ENCODE measurements at regions not wholly inside any gene's neighbourhood (a gene's known extent, or its start where the extent isn't known, plus 50 kb on each side); places are given as distances from the start of the nearest gene placed in this dataset.

- peak; percentile 45 for FAIRE-seq
Observed at GRCh38 chr6:22455378-22455777, 114.0 kb upstream of the HDGFL1 start.

GRCh38 chr6:22457996-22458395 lies 111.4 kb upstream of the HDGFL1 start:
- no peak for FAIRE-seq

More at GRCh38 chr6:22455378-22455777, 114.0 kb upstream of the HDGFL1 start:
- H3K27me3 ChIP-seq (ENCODE audit: control insufficient read depth, insufficient read depth, low read length), result no peaks in the 10 kb centered on the region
- no peaks in the 10 kb centered on the region for H3K9me3 ChIP-seq (ENCODE audit: control insufficient read depth in 2 of 3, insufficient read depth in 1 of 3, low read length in 3 of 3)
- H3K4me3 ChIP-seq (ENCODE audit: low read length in 3 of 3), result no peak overlapping the region
- intact Hi-C loops (cut with DNase I), result no loop called here
- no peak overlapping the region for H3K27ac ChIP-seq (ENCODE audit: low read depth in 2 of 2, low read length in 2 of 2)
- no peak overlapping the region for H3K9ac ChIP-seq (ENCODE audit: low read length in 3 of 3)
- no peaks in the 10 kb centered on the region for H3K36me3 ChIP-seq (ENCODE audit: control insufficient read depth in 2 of 3, insufficient read depth in 3 of 3, low read length in 3 of 3)
- DNase-seq, result no peak
- TF ChIP-seq CTCF (IDR thresholded peaks at IDR 0.05; ENCODE audit: borderline replicate concordance, extremely low read depth, insufficient read depth), result no peak
- no peaks in the 10 kb centered on the region for H3K4me1 ChIP-seq (ENCODE audit: control insufficient read depth in 2 of 3, insufficient read depth in 2 of 3, low read depth in 1 of 3, low read length in 3 of 3)

GRCh38 chr6:22466665-22467245 lies 102.6 kb upstream of the HDGFL1 start:
- FAIRE-seq, result no peak
- no peaks in the 10 kb centered on the region for H3K27me3 ChIP-seq (ENCODE audit: control insufficient read depth, insufficient read depth, low read length)
- H3K9ac ChIP-seq (ENCODE audit: low read length in 3 of 3), result no peak overlapping the region
- no peak for DNase-seq
- no peak overlapping the region for H3K27ac ChIP-seq (ENCODE audit: low read depth in 2 of 2, low read length in 2 of 2)
- TF ChIP-seq CTCF (IDR thresholded peaks at IDR 0.05; ENCODE audit: borderline replicate concordance, extremely low read depth, insufficient read depth), result no peak
- H3K4me1 ChIP-seq (ENCODE audit: control insufficient read depth in 2 of 3, insufficient read depth in 2 of 3, low read depth in 1 of 3, low read length in 3 of 3), result peaks cover 0 to 4% (median 3%) of the 10 kb centered on the region in 3 donors
- no peaks in the 10 kb centered on the region for H3K36me3 ChIP-seq (ENCODE audit: control insufficient read depth in 2 of 3, insufficient read depth in 3 of 3, low read length in 3 of 3)
- intact Hi-C loops (cut with DNase I), result no loop called here
- H3K4me3 ChIP-seq (ENCODE audit: low read length in 3 of 3), result no peak overlapping the region
- no peaks in the 10 kb centered on the region for H3K9me3 ChIP-seq (ENCODE audit: control insufficient read depth in 2 of 3, insufficient read depth in 1 of 3, low read length in 3 of 3)

More at GRCh38 chr6:22457996-22458395, 111.4 kb upstream of the HDGFL1 start:
- no peak for DNase-seq
- no peak overlapping the region for H3K27ac ChIP-seq (ENCODE audit: low read depth in 2 of 2, low read length in 2 of 2)
- H3K36me3 ChIP-seq (ENCODE audit: control insufficient read depth in 2 of 3, insufficient read depth in 3 of 3, low read length in 3 of 3), result no peaks in the 10 kb centered on the region
- no peaks in the 10 kb centered on the region for H3K27me3 ChIP-seq (ENCODE audit: control insufficient read depth, insufficient read depth, low read length)
- no peaks in the 10 kb centered on the region for H3K4me1 ChIP-seq (ENCODE audit: control insufficient read depth in 2 of 3, insufficient read depth in 2 of 3, low read depth in 1 of 3, low read length in 3 of 3)
- no peak for TF ChIP-seq CTCF (IDR thresholded peaks at IDR 0.05; ENCODE audit: borderline replicate concordance, extremely low read depth, insufficient read depth)
- H3K9me3 ChIP-seq (ENCODE audit: control insufficient read depth in 2 of 3, insufficient read depth in 1 of 3, low read length in 3 of 3), result no peaks in the 10 kb centered on the region
- H3K4me3 ChIP-seq (ENCODE audit: low read length in 3 of 3), result no peak overlapping the region
- intact Hi-C loops (cut with DNase I), result no loop called here
- no peak overlapping the region for H3K9ac ChIP-seq (ENCODE audit: low read length in 3 of 3)

GRCh38 chr6:22467645-22468044 lies 101.7 kb upstream of the HDGFL1 start:
- Histone ChIP-seq H3K9me3 (ENCODE audit: control insufficient read depth in 2 of 3, insufficient read depth in 1 of 3, low read length in 3 of 3) (no peaks in the 10 kb centered on the region), H3K27me3 (ENCODE audit: control insufficient read depth, insufficient read depth, low read length) (no peaks in the 10 kb centered on the region), H3K4me3 (ENCODE audit: low read length in 3 of 3) (no peak overlapping the region), H3K4me1 (ENCODE audit: control insufficient read depth in 2 of 3, insufficient read depth in 2 of 3, low read depth in 1 of 3, low read length in 3 of 3) (peaks cover 0 to 4% (median 3%) of the 10 kb centered on the region in 3 donors), H3K27ac (ENCODE audit: low read depth in 2 of 2, low read length in 2 of 2) (no peak overlapping the region), H3K9ac (ENCODE audit: low read length in 3 of 3) (no peak overlapping the region), H3K36me3 (ENCODE audit: control insufficient read depth in 2 of 3, insufficient read depth in 3 of 3, low read length in 3 of 3) (no peaks in the 10 kb centered on the region)
- FAIRE-seq (no peak), DNase-seq (no peak)
- TF ChIP-seq CTCF (IDR thresholded peaks at IDR 0.05; ENCODE audit: borderline replicate concordance, extremely low read depth, insufficient read depth), result no peak
- intact Hi-C loops (cut with DNase I), result no loop called here
